Osteoblast (primary cell): ENCODE measurements at regions not wholly inside any gene's neighbourhood (a gene's known extent, or its start where the extent isn't known, plus 50 kb on each side); places are given as distances from the start of the nearest gene placed in this dataset.

ENCODE experiments used
- DNase-seq: peaks from one replicate; pipeline ENCODE4 v3.0.0; 2011; ENCODE audit warnings: low spot score, mixed read lengths; ENCODE audit not compliant: insufficient read length; ENCODE audit errors: missing footprints
- H2AFZ ChIP-seq: 2 replicates; pipeline ENCODE4 v1.6.0; 2011; ENCODE audit warnings: mild to moderate bottlenecking, low read length
- H3K27ac ChIP-seq: 2 replicates; pipeline ENCODE4 v1.5.1; 2011; ENCODE audit warnings: mild to moderate bottlenecking, low read depth, low read length, moderate library complexity
- H3K27me3 ChIP-seq: 2 replicates; pipeline ENCODE4 v1.6.0; 2012; ENCODE audit warnings: mild to moderate bottlenecking, control low read depth, inconsistent platforms, low read length, moderate library complexity; ENCODE audit not compliant: insufficient read depth
- H3K36me3 ChIP-seq: 2 replicates; pipeline ENCODE4 v1.5.1; 2011; ENCODE audit warnings: mild to moderate bottlenecking, low read length, control low read depth, moderate library complexity; ENCODE audit not compliant: insufficient read depth
- H3K4me1 ChIP-seq: 2 replicates; pipeline ENCODE4 v1.5.1; 2011; ENCODE audit warnings: mild to moderate bottlenecking, low read length, control low read depth, moderate library complexity; ENCODE audit not compliant: insufficient read depth
- H3K4me2 ChIP-seq: 2 replicates; pipeline ENCODE4 v1.6.0; 2011; ENCODE audit warnings: mild to moderate bottlenecking, low read length; ENCODE audit not compliant: insufficient read depth
- H3K4me3 ChIP-seq: fragments of 200-600 bp; sonication (generic); 3 replicates; pipeline ENCODE4 v1.5.1; 2012; ENCODE audit warnings: mild to moderate bottlenecking, low read length, inconsistent platforms; ENCODE audit not compliant: insufficient read depth
- H3K79me2 ChIP-seq: 2 replicates; pipeline ENCODE4 v1.6.0; 2012; ENCODE audit warnings: mild to moderate bottlenecking, low read length, control low read depth, inconsistent platforms; ENCODE audit not compliant: insufficient read depth
- H3K9me3 ChIP-seq: 2 replicates; pipeline ENCODE4 v1.5.1; 2011; ENCODE audit warnings: low read depth, low read length, control low read depth
- H4K20me1 ChIP-seq: 2 replicates; pipeline ENCODE4 v1.6.0; 2012; ENCODE audit warnings: mild to moderate bottlenecking, low read length, control low read depth; ENCODE audit not compliant: insufficient read depth
- CTCF ChIP-seq: IDR thresholded peaks from 2 replicates; pipeline ENCODE4 v1.5.1; 2011; ENCODE audit warnings: mild to moderate bottlenecking, low read depth, low read length, moderate library complexity; ENCODE audit errors: extremely low read depth

GRCh38 chr9:73412874-73413273, 261.2 kb downstream of the ANXA1 start:
- no peaks in the 10 kb centered on the region for H3K27me3 ChIP-seq
- TF ChIP-seq CTCF = no peak
- no peaks in the 10 kb centered on the region for H3K79me2 ChIP-seq
- H3K4me1 ChIP-seq = no peaks in the 10 kb centered on the region
- no peaks in the 10 kb centered on the region for H4K20me1 ChIP-seq
- DNase-seq = no peak
- no peaks in the 10 kb centered on the region for H3K36me3 ChIP-seq
- H2AFZ ChIP-seq = no peak overlapping the region
- no peak overlapping the region for H3K27ac ChIP-seq
- no peaks in the 10 kb centered on the region for H3K9me3 ChIP-seq
- no peak overlapping the region for H3K4me3 ChIP-seq
- H3K4me2 ChIP-seq = no peak overlapping the region

- Histone ChIP-seq H2AFZ (no peak overlapping the region), H4K20me1 (no peaks in the 10 kb centered on the region), H3K4me2 (no peak overlapping the region), H3K27me3 (no peaks in the 10 kb centered on the region), H3K36me3 (no peaks in the 10 kb centered on the region), H3K9me3 (no peaks in the 10 kb centered on the region), H3K79me2 (no peaks in the 10 kb centered on the region), H3K4me3 (no peak overlapping the region), H3K27ac (no peak overlapping the region), H3K4me1 (no peaks in the 10 kb centered on the region)
- no peak for TF ChIP-seq CTCF
- DNase-seq = no peak
Observed at GRCh38 chr9:73423891-73424290, 272.2 kb downstream of the ANXA1 start.

- Histone ChIP-seq H2AFZ (no peak overlapping the region), H4K20me1 (no peaks in the 10 kb centered on the region), H3K27me3 (no peaks in the 10 kb centered on the region), H3K27ac (no peak overlapping the region), H3K4me1 (no peaks in the 10 kb centered on the region), H3K36me3 (no peaks in the 10 kb centered on the region), H3K9me3 (no peaks in the 10 kb centered on the region), H3K4me3 (no peak overlapping the region), H3K4me2 (no peak overlapping the region), H3K79me2 (no peaks in the 10 kb centered on the region)
- DNase-seq = no peak
- TF ChIP-seq CTCF = no peak
Observed at GRCh38 chr9:73426269-73426668, 274.6 kb downstream of the ANXA1 start.

DNA sequence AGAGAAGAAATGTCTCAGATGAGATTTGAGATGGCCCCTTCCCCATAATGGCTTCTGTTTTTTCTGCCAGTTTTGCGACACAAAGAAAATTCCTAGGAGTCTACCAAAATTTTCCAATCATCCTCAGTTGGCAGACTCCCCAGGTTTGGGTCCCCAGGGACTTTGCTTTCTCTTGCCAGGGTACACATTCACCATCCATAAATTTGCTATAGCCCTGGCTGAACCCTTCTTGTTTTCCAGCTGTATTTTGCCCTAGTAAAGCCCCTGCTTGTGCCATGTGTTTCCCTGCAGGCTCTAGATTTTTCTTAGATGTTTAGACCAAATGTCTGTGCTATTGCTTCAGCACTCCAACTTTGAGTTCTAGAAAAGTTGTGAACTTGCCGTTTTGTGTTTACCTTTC, 283.2 kb downstream of the ANXA1 start:
- Histone ChIP-seq H3K27ac (no peak overlapping the region), H2AFZ (no peak overlapping the region), H4K20me1 (no peaks in the 10 kb centered on the region), H3K27me3 (no peaks in the 10 kb centered on the region), H3K4me2 (no peak overlapping the region), H3K4me3 (no peak overlapping the region), H3K79me2 (no peaks in the 10 kb centered on the region), H3K36me3 (no peaks in the 10 kb centered on the region), H3K9me3 (no peaks in the 10 kb centered on the region), H3K4me1 (no peaks in the 10 kb centered on the region)
- no peak for TF ChIP-seq CTCF
- no peak for DNase-seq
